Transverse colon (tissue), 3 donors: ENCODE measurements at regions not wholly inside any gene's neighbourhood (a gene's known extent, or its start where the extent isn't known, plus 50 kb on each side); places are given as distances from the start of the nearest gene placed in this dataset.

Source experiments
- EP300 ChIP-seq: sonication (generic); formaldehyde crosslinking; IDR thresholded peaks from one replicate; pipeline ENCODE4 v1.6.1; 2017; ENCODE audit warnings: antibody characterized with exemption, low read depth
- POLR2A ChIP-seq: fragments of 450-650 bp; IDR thresholded peaks from one replicate; pipeline ENCODE4 v1.6.1; 2016; ENCODE audit warnings: antibody characterized with exemption, mild to moderate bottlenecking, moderate library complexity
- TF ChIP-seq, protein P1 (sequence below), 5 experiments: fragments of 200-600 bp in 3 of 5; fragments of 450-650 bp in 2 of 5; sonication (generic) in 3 of 5; IDR thresholded peaks; 1 replicate in 2 of 5; 2 replicates in 3 of 5; pipeline ENCODE4 v1.5.1; 2016 to 2017; ENCODE audit warnings: antibody characterized with exemption in 5 of 5, inconsistent platforms in 3 of 5, mild to moderate bottlenecking in 2 of 5, moderate library complexity in 1 of 5

- TF ChIP-seq POLR2A: no peak
- TF ChIP-seq, protein P1, sequence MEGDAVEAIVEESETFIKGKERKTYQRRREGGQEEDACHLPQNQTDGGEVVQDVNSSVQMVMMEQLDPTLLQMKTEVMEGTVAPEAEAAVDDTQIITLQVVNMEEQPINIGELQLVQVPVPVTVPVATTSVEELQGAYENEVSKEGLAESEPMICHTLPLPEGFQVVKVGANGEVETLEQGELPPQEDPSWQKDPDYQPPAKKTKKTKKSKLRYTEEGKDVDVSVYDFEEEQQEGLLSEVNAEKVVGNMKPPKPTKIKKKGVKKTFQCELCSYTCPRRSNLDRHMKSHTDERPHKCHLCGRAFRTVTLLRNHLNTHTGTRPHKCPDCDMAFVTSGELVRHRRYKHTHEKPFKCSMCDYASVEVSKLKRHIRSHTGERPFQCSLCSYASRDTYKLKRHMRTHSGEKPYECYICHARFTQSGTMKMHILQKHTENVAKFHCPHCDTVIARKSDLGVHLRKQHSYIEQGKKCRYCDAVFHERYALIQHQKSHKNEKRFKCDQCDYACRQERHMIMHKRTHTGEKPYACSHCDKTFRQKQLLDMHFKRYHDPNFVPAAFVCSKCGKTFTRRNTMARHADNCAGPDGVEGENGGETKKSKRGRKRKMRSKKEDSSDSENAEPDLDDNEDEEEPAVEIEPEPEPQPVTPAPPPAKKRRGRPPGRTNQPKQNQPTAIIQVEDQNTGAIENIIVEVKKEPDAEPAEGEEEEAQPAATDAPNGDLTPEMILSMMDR (IDR thresholded peaks at IDR 0.05): no peak
- TF ChIP-seq EP300: no peak
Measured at GRCh38 chr13:106122234-106122633, 413.2 kb downstream of the EFNB2 start.
